ENCODE measurements at regions not wholly inside any gene's neighbourhood (a gene's known extent, or its start where the extent isn't known, plus 50 kb on each side); places are given as distances from the start of the nearest gene placed in this dataset.

DNA sequence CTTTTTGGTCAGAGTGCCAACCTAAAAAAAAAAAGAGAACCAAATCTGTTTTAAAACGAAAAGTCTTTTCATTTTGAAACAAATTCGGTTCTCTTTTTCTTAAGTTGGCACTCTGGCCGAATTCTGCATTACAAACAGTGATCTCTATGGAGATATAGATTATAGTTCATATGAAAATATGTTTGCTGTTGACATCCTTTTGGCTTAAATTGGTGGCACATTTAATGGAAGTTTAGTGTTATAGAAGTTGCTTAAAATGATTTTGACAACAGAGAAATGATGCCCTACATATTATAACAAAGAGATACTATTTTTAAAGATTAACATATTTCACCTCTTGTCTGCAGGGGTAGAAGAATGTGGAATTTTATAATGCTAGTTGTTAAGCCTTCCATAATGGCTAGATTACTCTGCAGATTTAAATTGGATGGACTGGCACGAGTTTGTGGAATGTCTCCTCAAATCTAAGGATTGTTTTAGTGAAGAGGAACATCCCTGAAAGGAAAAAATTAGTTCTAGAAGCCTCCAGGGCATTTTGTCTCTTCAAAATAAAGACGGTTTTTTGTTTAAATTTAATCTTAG lies 222.9 kb upstream of the CDH2 start:
- TF ChIP-seq, protein P1, sequence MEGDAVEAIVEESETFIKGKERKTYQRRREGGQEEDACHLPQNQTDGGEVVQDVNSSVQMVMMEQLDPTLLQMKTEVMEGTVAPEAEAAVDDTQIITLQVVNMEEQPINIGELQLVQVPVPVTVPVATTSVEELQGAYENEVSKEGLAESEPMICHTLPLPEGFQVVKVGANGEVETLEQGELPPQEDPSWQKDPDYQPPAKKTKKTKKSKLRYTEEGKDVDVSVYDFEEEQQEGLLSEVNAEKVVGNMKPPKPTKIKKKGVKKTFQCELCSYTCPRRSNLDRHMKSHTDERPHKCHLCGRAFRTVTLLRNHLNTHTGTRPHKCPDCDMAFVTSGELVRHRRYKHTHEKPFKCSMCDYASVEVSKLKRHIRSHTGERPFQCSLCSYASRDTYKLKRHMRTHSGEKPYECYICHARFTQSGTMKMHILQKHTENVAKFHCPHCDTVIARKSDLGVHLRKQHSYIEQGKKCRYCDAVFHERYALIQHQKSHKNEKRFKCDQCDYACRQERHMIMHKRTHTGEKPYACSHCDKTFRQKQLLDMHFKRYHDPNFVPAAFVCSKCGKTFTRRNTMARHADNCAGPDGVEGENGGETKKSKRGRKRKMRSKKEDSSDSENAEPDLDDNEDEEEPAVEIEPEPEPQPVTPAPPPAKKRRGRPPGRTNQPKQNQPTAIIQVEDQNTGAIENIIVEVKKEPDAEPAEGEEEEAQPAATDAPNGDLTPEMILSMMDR (IDR thresholded peaks at IDR 0.05; ENCODE audit: borderline replicate concordance, extremely low read depth, low read length, poor library complexity, severe bottlenecking), result no peak
- TF ChIP-seq EZH2 (IDR thresholded peaks at IDR 0.05; ENCODE audit: borderline replicate concordance, low read depth, low read length, severe bottlenecking), result no peak
